SIG-M5 treated with dmso at 0.1 percent for 504 hours (cell line): ENCODE measurements at regions not wholly inside any gene's neighbourhood (a gene's known extent, or its start where the extent isn't known, plus 50 kb on each side); places are given as distances from the start of the nearest gene placed in this dataset.
"Not testable (repeated sequence)": the region's sequence is repeated elsewhere in the genome, so short reads cannot be mapped to it uniquely, and the experiment has no call there.

ENCODE experiments used
- DNase-seq: peaks from one replicate; lab custom pipeline; 2025; ENCODE audit not compliant: unreplicated experiment; lab: John Stamatoyannopoulos, UW

- not testable (repeated sequence) for DNase-seq
Measured at GRCh38 chr18:22068784-22069183, 100.6 kb upstream of the GATA6 start.

DNA sequence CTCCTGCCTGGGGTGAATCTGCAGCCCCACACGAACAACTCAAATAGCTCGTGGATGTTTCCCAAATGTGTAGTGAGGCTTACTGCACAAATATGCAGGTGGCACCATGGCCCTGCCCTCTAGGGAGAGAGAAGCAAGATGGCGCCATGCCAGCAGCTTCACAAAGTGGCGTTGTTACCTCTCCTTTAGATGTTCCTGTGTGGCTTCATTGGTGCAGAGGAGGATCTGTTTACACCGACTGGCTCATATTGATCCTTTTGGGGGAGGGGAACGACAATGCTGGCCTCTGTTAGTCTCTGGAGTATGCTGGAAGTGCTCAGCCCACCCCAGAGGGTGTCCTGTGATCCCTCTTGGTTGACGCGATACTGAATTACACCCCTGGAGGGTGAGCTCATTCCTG, 99.5 kb upstream of the GATA6 start:
- no peak for DNase-seq

GRCh38 chr18:22073411-22073810, 96.0 kb upstream of the GATA6 start:
- DNase-seq: no peak

- no peak for DNase-seq
Measured at GRCh38 chr18:22074282-22075070, 94.9 kb upstream of the GATA6 start.

DNA sequence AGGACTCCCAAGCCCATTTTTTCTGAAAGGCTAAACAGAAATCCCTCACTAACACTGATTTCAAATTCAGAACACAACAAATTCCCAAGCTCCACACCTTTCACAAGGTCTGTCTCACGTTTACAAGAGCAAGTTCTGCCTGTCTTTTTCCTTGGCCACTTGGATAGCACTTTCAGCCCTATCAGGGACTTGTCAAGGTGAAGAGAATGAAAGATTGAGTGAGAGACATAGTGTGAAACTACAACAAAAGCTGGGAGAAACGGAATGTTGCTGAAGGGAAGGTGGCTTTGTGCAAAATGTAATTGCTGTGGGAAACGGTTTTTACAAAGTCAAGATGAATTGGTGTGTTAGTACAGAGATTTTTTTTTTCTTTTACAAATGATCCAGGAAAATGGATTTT, 89.4 kb upstream of the GATA6 start:
- no peak for DNase-seq

- no peak for DNase-seq
Measured at GRCh38 chr18:22082408-22082807, 87.0 kb upstream of the GATA6 start.

- DNase-seq: no peak
Measured at GRCh38 chr18:22084547-22084946, 84.8 kb upstream of the GATA6 start.

GRCh38 chr18:22086973-22087372, 82.4 kb upstream of the GATA6 start:
- no peak for DNase-seq

- no peak for DNase-seq
Measured at GRCh38 chr18:22088029-22088428, 81.4 kb upstream of the GATA6 start.

DNA sequence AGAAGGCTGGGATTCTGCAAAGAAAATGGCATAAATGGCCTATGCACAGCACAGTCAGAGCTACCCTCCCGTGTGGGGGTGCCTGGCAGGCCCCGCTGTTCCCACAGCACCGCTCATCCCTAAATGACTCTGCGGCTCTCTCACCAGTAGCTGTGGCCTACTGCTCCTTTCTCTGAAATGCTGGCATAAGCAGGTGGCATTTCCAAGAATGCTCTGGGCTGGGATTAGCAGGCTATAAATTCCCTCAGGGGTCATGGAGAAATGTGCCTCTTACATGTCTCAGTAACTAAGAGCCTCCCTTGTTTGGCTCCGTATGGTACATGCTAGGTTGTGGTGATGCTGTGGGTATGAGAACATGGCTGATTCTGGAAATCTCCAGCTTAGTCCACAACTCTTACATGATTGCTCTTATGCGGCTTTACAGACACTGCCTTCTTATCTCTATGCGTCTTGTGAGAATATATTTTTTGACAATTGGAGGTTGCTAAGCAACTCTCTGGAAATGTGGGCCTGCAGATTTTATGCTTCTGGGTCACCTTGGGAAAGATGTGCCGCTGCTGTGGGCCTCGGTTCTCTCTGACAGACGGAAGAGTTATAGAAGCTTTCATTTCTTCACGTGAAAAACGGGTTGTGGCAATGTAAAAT, 80.3 kb upstream of the GATA6 start:
- no peak for DNase-seq

GRCh38 chr18:22091341-22091740, 78.0 kb upstream of the GATA6 start:
- no peak for DNase-seq

DNA sequence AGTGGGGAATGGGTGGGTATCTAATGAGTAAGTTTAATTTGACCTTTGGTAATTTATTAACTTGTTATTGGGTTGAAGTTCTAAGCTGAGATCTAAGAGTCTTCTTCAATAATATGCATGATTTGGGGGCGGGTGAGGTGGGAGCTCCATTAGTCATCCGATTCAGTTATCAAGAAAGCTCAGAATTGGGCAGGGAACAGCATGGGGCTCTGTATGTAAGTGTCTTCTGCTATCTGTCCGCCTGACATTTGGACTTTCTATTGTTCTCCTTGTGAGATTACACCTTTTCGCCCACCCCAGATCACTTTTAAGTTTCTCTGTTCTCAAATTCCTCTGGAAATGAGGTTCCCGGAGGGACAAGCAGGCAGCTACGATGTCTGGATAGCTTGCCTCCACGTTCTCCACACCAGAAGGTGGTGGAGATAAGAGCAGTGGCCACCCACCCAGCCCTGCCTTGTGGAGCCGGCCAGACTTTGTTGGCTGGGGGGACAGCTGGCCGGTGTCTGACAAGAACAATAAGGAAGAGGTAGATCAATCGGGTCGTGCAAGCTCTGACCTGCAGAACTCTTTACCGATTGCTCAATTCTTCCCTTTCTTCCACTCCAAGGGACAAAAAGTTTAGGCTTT, 75.5 kb upstream of the GATA6 start:
- no peak for DNase-seq

DNA sequence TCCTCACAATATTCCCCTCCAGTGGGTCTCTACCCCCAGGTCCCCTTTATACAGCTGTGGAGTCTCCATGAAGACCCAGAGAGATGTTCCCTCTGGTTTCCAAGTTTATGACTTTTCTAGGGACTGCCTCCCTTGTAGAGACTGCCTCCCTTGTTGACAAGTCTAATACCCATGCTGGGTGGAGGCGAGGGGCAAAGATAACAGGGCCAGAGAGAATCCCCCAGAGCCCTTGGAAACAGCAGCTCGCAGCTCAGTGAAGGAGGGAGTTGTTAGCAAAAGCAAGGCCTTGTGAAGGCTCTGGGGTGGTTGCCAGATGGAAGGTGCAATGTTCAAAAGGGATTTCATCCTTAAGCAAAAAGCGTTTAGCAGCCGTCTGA, 75.0 kb upstream of the GATA6 start:
- no peak for DNase-seq

- peak; percentile 2 for DNase-seq
Measured at GRCh38 chr18:22098563-22098989, 70.8 kb upstream of the GATA6 start.

GRCh38 chr18:22099925-22100324, 69.5 kb upstream of the GATA6 start:
- DNase-seq: no peak

GRCh38 chr18:22101731-22102130, 67.7 kb upstream of the GATA6 start:
- DNase-seq: no peak

DNA sequence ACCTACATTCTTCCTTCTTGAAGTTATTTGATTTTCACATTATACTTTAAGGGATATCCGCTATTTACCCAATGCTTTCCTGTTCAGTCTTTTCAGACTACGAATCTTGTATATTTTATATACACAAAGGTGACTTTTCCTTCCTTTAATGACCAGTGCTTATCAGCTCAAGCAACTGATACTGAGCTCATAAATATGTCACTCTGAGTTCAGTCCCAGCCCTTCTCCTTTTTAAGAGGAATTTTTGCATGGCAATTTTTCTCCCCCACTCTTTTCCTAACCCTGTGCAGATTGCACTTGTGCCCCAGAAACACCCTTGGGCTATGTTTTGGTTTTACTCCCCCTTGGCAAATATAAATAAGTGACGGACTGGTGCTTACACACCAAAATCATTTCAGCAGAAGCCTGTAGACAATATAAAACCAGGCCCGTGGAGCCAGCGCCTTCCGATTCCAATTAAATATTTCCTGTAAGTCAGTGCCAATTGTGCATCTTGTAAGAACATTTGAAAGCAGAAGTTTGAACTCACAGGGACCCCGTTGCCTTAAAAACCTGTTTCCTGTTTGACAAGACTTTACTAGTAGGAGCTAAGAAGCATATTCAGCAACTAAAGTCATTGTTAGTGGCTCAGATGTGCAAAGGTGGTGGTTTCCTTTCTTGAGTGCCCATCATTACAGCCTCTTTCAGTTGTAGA, 66.3 kb upstream of the GATA6 start:
- DNase-seq: no peak

DNA sequence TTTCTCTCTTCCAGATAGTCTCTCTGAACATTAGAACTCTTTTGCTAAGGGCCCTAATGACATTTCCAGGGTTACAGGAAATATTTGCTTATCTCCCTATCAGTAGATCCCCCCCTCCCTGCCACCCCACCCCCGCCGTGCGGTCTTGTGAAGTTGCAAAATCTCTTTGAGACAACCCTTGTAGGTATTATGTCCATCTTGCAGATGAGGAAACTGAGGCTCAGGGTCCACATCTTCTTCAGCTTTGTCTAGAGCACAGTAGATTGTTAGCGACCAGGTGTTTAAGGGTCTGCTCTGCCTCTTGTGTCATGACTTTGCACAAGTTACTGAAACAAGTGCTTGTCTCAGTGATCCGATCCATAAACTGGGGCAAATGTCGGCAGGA, 65.8 kb upstream of the GATA6 start:
- DNase-seq: no peak

GRCh38 chr18:22106536-22107292, 62.7 kb upstream of the GATA6 start:
- no peak for DNase-seq

DNA sequence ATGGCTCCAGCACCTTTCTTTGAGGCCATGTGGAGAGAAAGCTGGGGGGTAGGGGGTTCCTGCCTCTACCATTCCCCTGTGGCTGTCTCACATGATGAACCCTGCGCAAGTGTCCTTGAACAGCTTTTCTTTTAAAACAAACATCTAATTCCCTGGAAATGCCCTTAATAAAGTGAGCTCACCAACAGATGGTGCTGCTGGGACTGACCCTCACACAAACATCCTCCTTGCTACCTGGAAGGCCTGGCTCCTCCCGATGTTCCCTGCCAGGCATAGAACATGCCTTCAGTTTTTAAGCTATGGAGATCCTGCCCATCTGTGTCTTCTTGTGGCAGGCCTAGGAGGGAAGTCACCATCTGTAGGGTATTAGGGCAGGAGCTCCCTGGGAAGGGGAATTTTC, 60.7 kb upstream of the GATA6 start:
- no peak for DNase-seq

DNA sequence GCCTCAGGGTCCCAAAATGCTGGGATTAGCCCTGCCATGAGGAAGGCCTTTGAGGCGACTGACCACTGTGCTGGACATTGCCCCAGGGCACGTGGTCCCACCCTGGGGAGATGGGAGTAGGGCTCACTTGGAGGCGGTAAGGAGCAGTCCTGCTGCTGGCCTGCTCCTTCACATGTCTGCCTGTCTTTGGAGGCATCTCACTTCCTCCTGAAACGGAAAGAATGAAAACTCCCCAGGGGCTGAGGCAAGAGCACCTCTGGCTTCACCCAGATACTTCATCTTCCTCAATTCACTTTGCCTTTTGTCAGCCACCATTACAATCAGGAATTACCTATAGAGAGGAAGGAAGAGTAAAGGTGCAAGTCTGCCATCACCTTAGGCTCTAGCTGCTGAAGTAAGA, 59.9 kb upstream of the GATA6 start:
- peak; percentile 1 for DNase-seq
